Heart left ventricle (tissue), 13 donors: ENCODE measurements at regions not wholly inside any gene's neighbourhood (a gene's known extent, or its start where the extent isn't known, plus 50 kb on each side); places are given as distances from the start of the nearest gene placed in this dataset.

ENCODE experiments used
- POLR2A ChIP-seq, 2 donors: fragments of 450-650 bp; IDR thresholded peaks; one replicate each; pipeline ENCODE4 v1.6.1; 2017; ENCODE audit warnings: antibody characterized with exemption in 2 of 2, mild to moderate bottlenecking in 2 of 2, moderate library complexity in 2 of 2
- TF ChIP-seq, protein P1 (sequence below), 12 donors: fragments of 200-600 bp; sonication (generic) in 4 of 12; IDR thresholded peaks; one replicate each; pipeline versions ENCODE4 v1.5.0 to v1.8.0; 2018 to 2022; ENCODE audit warnings: antibody characterized with exemption in 12 of 12, mild to moderate bottlenecking in 5 of 12
- donor health status: ischemic (EF 13 %, LVEDD 7.1; RV severe dilation, severe dysfunction).
- donor health status: DM: no; HTN: yes; CAD: no.
- donor health status: DM: no; HTN: no; CAD: no.
- donor health status: ischemic (EF 25% LVEDD 6.9; RV normal size, moderate dysfunction).
- donor health status: ischemic (EF 25% LVEDD 5.7; RV mildly dilated, moderate dysfunction).
- donor health status: ischemic (EF 35%, LVEDD 5.7; RV mildly dilated, moderate dysfunction).
- donor health status: nonischemic (EF 11% LVEDD 7.7; RV severe dilation, severe dysfunction).
- donor health status: DM: yes; HTN: yes; CAD: no.
- donor health status: PGD.
- donor health status: ischemic (EF 29% LVEDD 5.4; RV normal size, mild dysfunction).
- donor health status: nonischemic (EF 23%, LVEDD 6.1; RV moderate dilation, normal function).

DNA sequence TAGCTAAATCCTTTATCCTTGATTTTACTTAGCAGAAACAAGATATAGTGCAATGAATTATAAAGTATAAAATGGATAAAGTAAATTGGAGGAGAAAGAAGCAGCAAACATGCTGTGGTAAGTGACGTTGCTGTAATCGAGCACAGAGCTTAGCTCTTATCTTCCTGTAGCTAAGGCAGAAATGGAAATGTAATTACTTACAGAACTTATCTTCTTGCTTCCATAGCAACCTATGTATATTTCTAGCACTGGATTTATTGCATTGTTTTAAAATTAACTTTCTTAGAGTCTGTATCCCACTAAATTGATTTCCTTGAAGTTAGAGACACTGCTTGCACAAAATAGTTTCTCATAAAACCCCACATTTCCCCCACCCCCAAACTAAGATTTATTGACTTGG is 130.6 kb upstream of the MC4R start:
- TF ChIP-seq, protein P1, sequence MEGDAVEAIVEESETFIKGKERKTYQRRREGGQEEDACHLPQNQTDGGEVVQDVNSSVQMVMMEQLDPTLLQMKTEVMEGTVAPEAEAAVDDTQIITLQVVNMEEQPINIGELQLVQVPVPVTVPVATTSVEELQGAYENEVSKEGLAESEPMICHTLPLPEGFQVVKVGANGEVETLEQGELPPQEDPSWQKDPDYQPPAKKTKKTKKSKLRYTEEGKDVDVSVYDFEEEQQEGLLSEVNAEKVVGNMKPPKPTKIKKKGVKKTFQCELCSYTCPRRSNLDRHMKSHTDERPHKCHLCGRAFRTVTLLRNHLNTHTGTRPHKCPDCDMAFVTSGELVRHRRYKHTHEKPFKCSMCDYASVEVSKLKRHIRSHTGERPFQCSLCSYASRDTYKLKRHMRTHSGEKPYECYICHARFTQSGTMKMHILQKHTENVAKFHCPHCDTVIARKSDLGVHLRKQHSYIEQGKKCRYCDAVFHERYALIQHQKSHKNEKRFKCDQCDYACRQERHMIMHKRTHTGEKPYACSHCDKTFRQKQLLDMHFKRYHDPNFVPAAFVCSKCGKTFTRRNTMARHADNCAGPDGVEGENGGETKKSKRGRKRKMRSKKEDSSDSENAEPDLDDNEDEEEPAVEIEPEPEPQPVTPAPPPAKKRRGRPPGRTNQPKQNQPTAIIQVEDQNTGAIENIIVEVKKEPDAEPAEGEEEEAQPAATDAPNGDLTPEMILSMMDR (IDR thresholded peaks at IDR 0.05): no peak
- no peak for TF ChIP-seq POLR2A (IDR thresholded peaks at IDR 0.05)
